Karpas-422 (cell line): ENCODE measurements at regions not wholly inside any gene's neighbourhood (a gene's known extent, or its start where the extent isn't known, plus 50 kb on each side); places are given as distances from the start of the nearest gene placed in this dataset. TPM values are rescaled to one million over a fixed set of nuclear protein-coding genes. Genes with fewer than 3 reads are reported as not detected.

Experiments used
- DNase-seq: peaks from one replicate; pipeline ENCODE4 v3.0.0-alpha.2; 2015
- H2AFZ ChIP-seq: fragments of 200-600 bp; sonication (generic); 2 replicates; pipeline ENCODE4 v1.6.1; 2014; ENCODE audit warnings: antibody characterized with exemption, low read length, mixed read lengths
- H3K27ac ChIP-seq: fragments of 200-600 bp; sonication (generic); 2 replicates; pipeline ENCODE4 v1.5.1; 2014; ENCODE audit warnings: mild to moderate bottlenecking, low read length, moderate library complexity
- H3K27me3 ChIP-seq: fragments of 200-600 bp; sonication (generic); 2 replicates; pipeline ENCODE4 v1.6.1; 2014; ENCODE audit warnings: low read length, mixed read lengths
- H3K36me3 ChIP-seq: fragments of 200-600 bp; sonication (generic); 2 replicates; pipeline ENCODE4 v1.6.1; 2014; ENCODE audit warnings: low read length, mixed read lengths; ENCODE audit not compliant: insufficient read depth
- H3K4me1 ChIP-seq: fragments of 200-600 bp; sonication (generic); 2 replicates; pipeline ENCODE4 v1.6.1; 2014; ENCODE audit warnings: mild to moderate bottlenecking, low read length, mixed read lengths
- H3K4me2 ChIP-seq: fragments of 200-600 bp; sonication (generic); 2 replicates; pipeline ENCODE4 v1.6.1; 2014; ENCODE audit warnings: low read length, low read depth, mild to moderate bottlenecking; ENCODE audit not compliant: poor library complexity, severe bottlenecking
- H3K4me3 ChIP-seq: fragments of 200-600 bp; sonication (generic); 2 replicates; pipeline ENCODE4 v1.5.1; 2014; ENCODE audit warnings: mild to moderate bottlenecking, antibody characterized with exemption, low read length, mixed read lengths
- H3K79me2 ChIP-seq: fragments of 200-600 bp; sonication (generic); 2 replicates; pipeline ENCODE4 v1.6.1; 2014; ENCODE audit warnings: mild to moderate bottlenecking, low read length, mixed read lengths
- H3K9ac ChIP-seq: fragments of 200-600 bp; sonication (generic); 2 replicates; pipeline ENCODE4 v1.6.0; 2014; ENCODE audit warnings: low read length
- H3K9me2 ChIP-seq: fragments of 200-600 bp; sonication (generic), shearing (Covaris generic); replicated peaks from 2 replicates; pipeline ENCODE4 v1.6.0; 2014; ENCODE audit warnings: mild to moderate bottlenecking, low read length, moderate library complexity; ENCODE audit not compliant: insufficient read depth
- H3K9me3 ChIP-seq: fragments of 300-700, 200-600 bp; sonication (generic); 2 replicates; pipeline ENCODE4 v1.6.1; 2014; ENCODE audit warnings: low read length, mixed read lengths
- H4K20me1 ChIP-seq: fragments of 200-600 bp; sonication (generic); 2 replicates; pipeline ENCODE4 v1.6.1; 2014; ENCODE audit warnings: mild to moderate bottlenecking, antibody characterized with exemption, low read length, low read depth; ENCODE audit not compliant: insufficient read depth
- small RNA-seq: library from RNA; depleted of rRNA; stranded (forward); fragments of <200 nt; gene quantifications from one replicate; pipeline ENCODE3, GENCODE V24; 2014

- H2AFZ ChIP-seq, result no peak overlapping the region
- no peaks in the 10 kb centered on the region for H3K27me3 ChIP-seq
- H3K4me2 ChIP-seq, result no peak overlapping the region
- H4K20me1 ChIP-seq, result no peaks in the 10 kb centered on the region
- no peaks in the 10 kb centered on the region; the same call in 1 of the 2 replicates for H3K9me2 ChIP-seq
- H3K36me3 ChIP-seq, result no peaks in the 10 kb centered on the region
- no peak overlapping the region for H3K9ac ChIP-seq
- H3K4me1 ChIP-seq, result no peaks in the 10 kb centered on the region
- H3K9me3 ChIP-seq, result peaks cover 37% of the 10 kb centered on the region
- no peaks in the 10 kb centered on the region for H3K79me2 ChIP-seq
- no peak for DNase-seq
- no peak overlapping the region for H3K4me3 ChIP-seq
- H3K27ac ChIP-seq, result no peak overlapping the region
Measured at GRCh38 chr2:80703532-80703931, 399.0 kb upstream of the LRRTM1 start.

GRCh38 chr2:80700961-80701360, 396.4 kb upstream of the LRRTM1 start:
- peaks cover 54% of the 10 kb centered on the region for H3K9me3 ChIP-seq

More at GRCh38 chr2:80700961-80701360, 396.4 kb upstream of the LRRTM1 start:
- Histone ChIP-seq H2AFZ (no peak overlapping the region), H3K4me3 (no peak overlapping the region), H3K27ac (no peak overlapping the region), H3K9ac (no peak overlapping the region), H4K20me1 (no peaks in the 10 kb centered on the region), H3K4me2 (no peak overlapping the region), H3K9me2 (no peaks in the 10 kb centered on the region; the same call in 1 of the 2 replicates), H3K27me3 (no peaks in the 10 kb centered on the region), H3K4me1 (no peaks in the 10 kb centered on the region), H3K79me2 (no peaks in the 10 kb centered on the region), H3K36me3 (no peaks in the 10 kb centered on the region)
- DNase-seq, result no peak

Small RNA genes lying in the stretch of these regions (small RNA-seq; reads per million reads assigned to genes)
- gene AC013262.1 (not detected), gene AC138623.1 (not detected), gene RF00019 (not detected), gene RN7SL201P (not detected), gene RNA5SP99 (1.5 reads per million, percentile 42 among the genes with 10 or more reads in this experiment), gene RNU6-1312P (not detected), gene RNU6-685P (not detected), gene RPL37P10 (not detected)
